CD4-positive, alpha-beta T cell (primary cell): ENCODE measurements at regions not wholly inside any gene's neighbourhood (a gene's known extent, or its start where the extent isn't known, plus 50 kb on each side); places are given as distances from the start of the nearest gene placed in this dataset.

ENCODE experiments used
- ATAC-seq: fragments of 200-7000 bp; cut with Tn5 transposase; one replicate; pipeline ENCODE4 v1.10.0; 2022; ENCODE audit warnings: mild to moderate bottlenecking; ENCODE audit not compliant: poor library complexity
- CTCF ChIA-PET: fragments of 350-600 bp; sonication (Branson Sonifier 250); formaldehyde crosslinking; loops from one replicate; lab custom pipeline; 2021; ENCODE audit warnings: antibody characterized with exemption, inconsistent platforms; lab: Charles Lee
- POLR2A ChIA-PET: fragments of 350-600 bp; sonication (Branson Sonifier 250); formaldehyde crosslinking; loops from one replicate; lab custom pipeline; 2021; ENCODE audit warnings: antibody characterized with exemption, inconsistent platforms; lab: Charles Lee
- DNase-seq, 14 experiments: peaks; one replicate each; pipeline ENCODE4 v3.0.0-alpha.2; 2013 to 2020; ENCODE audit warnings: mixed read lengths in 2 of 14
- H3K27ac ChIP-seq, 2 donors: one replicate each; pipeline versions ENCODE4 v1.5.1 to v1.7.0; 2013; ENCODE audit warnings: low read length in 2 of 2, low read depth in 1 of 2, mild to moderate bottlenecking in 1 of 2
- H3K27me3 ChIP-seq, 2 experiments: 1 replicate in 1 of 2; 2 replicates in 1 of 2; pipeline versions ENCODE4 v1.6.1 to v1.7.0; 2013; ENCODE audit warnings: low read length in 2 of 2, control low read depth in 1 of 2, mild to moderate bottlenecking in 1 of 2, moderate library complexity in 1 of 2; ENCODE audit not compliant: insufficient read depth in 2 of 2, control insufficient read depth in 1 of 2
- H3K36me3 ChIP-seq: one replicate; pipeline ENCODE4 v1.6.1; 2013; ENCODE audit warnings: low read length, control low read depth; ENCODE audit not compliant: insufficient read depth
- H3K4me1 ChIP-seq: one replicate; pipeline ENCODE4 v1.6.1; 2013; ENCODE audit warnings: low read length, control low read depth; ENCODE audit not compliant: insufficient read depth
- H3K4me3 ChIP-seq: one replicate; pipeline ENCODE4 v1.5.1; 2013; ENCODE audit warnings: mild to moderate bottlenecking, low read length, moderate library complexity
- H3K9me3 ChIP-seq, 2 experiments: 1 replicate in 1 of 2; 2 replicates in 1 of 2; pipeline versions ENCODE4 v1.6.1 to v1.7.0; 2013; ENCODE audit warnings: low read length in 2 of 2, mild to moderate bottlenecking in 2 of 2, control low read depth in 1 of 2, moderate library complexity in 1 of 2; ENCODE audit not compliant: control insufficient read depth in 1 of 2, insufficient read depth in 1 of 2
- H3K27ac Mint-ChIP-seq: one replicate; pipeline ENCODE4 v1.8.0; 2020; ENCODE audit warnings: mixed read lengths
- H3K27me3 Mint-ChIP-seq: one replicate; pipeline ENCODE4 v1.8.0; 2021; ENCODE audit warnings: mixed read lengths
- H3K36me3 Mint-ChIP-seq: one replicate; pipeline ENCODE4 v1.8.0; 2021; ENCODE audit warnings: low read depth, mixed read lengths
- H3K4me1 Mint-ChIP-seq: one replicate; pipeline ENCODE4 v1.8.0; 2021; ENCODE audit warnings: low read depth, mixed read lengths
- H3K4me3 Mint-ChIP-seq: one replicate; pipeline ENCODE4 v1.8.0; 2020; ENCODE audit warnings: mild to moderate bottlenecking, mixed read lengths
- H3K9me3 Mint-ChIP-seq: one replicate; pipeline ENCODE4 v1.8.0; 2020; ENCODE audit warnings: mixed read lengths
- CTCF ChIP-seq: fragments of 200-600 bp; IDR thresholded peaks from one replicate; pipeline ENCODE4 v1.8.0; 2022; ENCODE audit warnings: antibody characterized with exemption, mild to moderate bottlenecking
- intact Hi-C, 2 experiments: fragments of 100-400 bp; cut with DNase I in 1 of 2; cut with micrococcal nuclease in 1 of 2; formaldehyde crosslinking; loops; one replicate each; pipeline versions ENCODE4 v1.15.1 to v1.9.0; 2023 to 2025; cut with DNase I, micrococcal nuclease

- Histone ChIP-seq H3K27ac (no peak overlapping the region), H3K4me3 (no peak overlapping the region), H3K27me3 (no peaks in the 10 kb centered on the region), H3K4me1 (no peaks in the 10 kb centered on the region), H3K9me3 (peaks cover 0 to 3% of the 10 kb centered on the region in 2 experiments), H3K36me3 (no peaks in the 10 kb centered on the region)
- ChIA-PET POLR2A (no interaction called here), CTCF (no interaction called here)
- no peaks in the 10 kb centered on the region for H3K9me3 Mint-ChIP-seq
- intact Hi-C loops: no loop called here
- no peak for ATAC-seq
- no peak overlapping the region for H3K27ac Mint-ChIP-seq
- TF ChIP-seq CTCF: no peak
- no peaks in the 10 kb centered on the region for H3K36me3 Mint-ChIP-seq
- no peak overlapping the region for H3K4me3 Mint-ChIP-seq
- DNase-seq: no peak
- no peaks in the 10 kb centered on the region for H3K27me3 Mint-ChIP-seq
- no peaks in the 10 kb centered on the region for H3K4me1 Mint-ChIP-seq
Measured at GRCh38 chr2:22020091-22020742, 896.4 kb downstream of the TDRD15 start.

GRCh38 chr2:22027345-22028005, 903.7 kb downstream of the TDRD15 start:
- intact Hi-C loops: no loop called here
- ATAC-seq: no peak
- H3K27ac ChIP-seq: no peak overlapping the region

GRCh38 chr2:22035361-22035830, 911.6 kb downstream of the TDRD15 start:
- H3K36me3 Mint-ChIP-seq: no peaks in the 10 kb centered on the region
- Histone ChIP-seq H3K4me1 (no peaks in the 10 kb centered on the region), H3K27me3 (no peaks in the 10 kb centered on the region), H3K9me3 (peaks cover 0 to 4% of the 10 kb centered on the region in 2 experiments), H3K36me3 (no peaks in the 10 kb centered on the region), H3K4me3 (no peak overlapping the region), H3K27ac (no peak overlapping the region)
- H3K4me3 Mint-ChIP-seq: no peak overlapping the region
- intact Hi-C loops: no loop called here
- H3K9me3 Mint-ChIP-seq: peaks cover 6% of the 10 kb centered on the region
- H3K4me1 Mint-ChIP-seq: no peaks in the 10 kb centered on the region
- ChIA-PET CTCF (no interaction called here), POLR2A (no interaction called here)
- H3K27ac Mint-ChIP-seq: no peak overlapping the region
- TF ChIP-seq CTCF: no peak
- no peak for DNase-seq
- no peak for ATAC-seq
- no peaks in the 10 kb centered on the region for H3K27me3 Mint-ChIP-seq

More at GRCh38 chr2:22027345-22028005, 903.7 kb downstream of the TDRD15 start:
- no peaks in the 10 kb centered on the region for H3K4me1 ChIP-seq
- no peaks in the 10 kb centered on the region for H3K27me3 Mint-ChIP-seq
- H3K27ac Mint-ChIP-seq: no peak overlapping the region
- no peak for DNase-seq
- H3K9me3 ChIP-seq: peaks cover 0 to 3% of the 10 kb centered on the region in 2 experiments
- no peaks in the 10 kb centered on the region for H3K4me1 Mint-ChIP-seq
- no peaks in the 10 kb centered on the region for H3K36me3 ChIP-seq
- no peaks in the 10 kb centered on the region for H3K27me3 ChIP-seq
- no peak for TF ChIP-seq CTCF
- no peaks in the 10 kb centered on the region for H3K9me3 Mint-ChIP-seq
- POLR2A ChIA-PET: no interaction called here
- no peak overlapping the region for H3K4me3 Mint-ChIP-seq
- no peak overlapping the region for H3K4me3 ChIP-seq
- no peaks in the 10 kb centered on the region for H3K36me3 Mint-ChIP-seq
- CTCF ChIA-PET: no interaction called here
